PC-9 (cell line): ENCODE measurements at regions not wholly inside any gene's neighbourhood (a gene's known extent, or its start where the extent isn't known, plus 50 kb on each side); places are given as distances from the start of the nearest gene placed in this dataset.

Experiments
- BruUV-seq: library from RNA; stranded (reverse); fragments of 400-500 nt; replicated peaks from 2 replicates; lab custom pipeline; 2021; lab: Mats Ljungman, UMichigan
- CTCF ChIA-PET: fragments of 300-600 bp; sonication (Branson Sonifier 250); formaldehyde crosslinking; loops from one replicate; lab custom pipeline; 2022; ENCODE audit warnings: antibody characterized with exemption; lab: Charles Lee
- POLR2A ChIA-PET: fragments of 300-600 bp; sonication (Branson Sonifier 250); formaldehyde crosslinking; loops from one replicate; lab custom pipeline; 2022; ENCODE audit warnings: antibody characterized with exemption; ENCODE audit not compliant: unreplicated experiment; lab: Charles Lee
- DNase-seq, 2 experiments: peaks; one replicate each; pipeline versions ENCODE4 v3.0.0 to v3.0.0-alpha.2; 2015 to 2022; ENCODE audit warnings: mixed read lengths in 1 of 2
- H2AFZ ChIP-seq: fragments of 200-600 bp; sonication (generic); 2 replicates; pipeline ENCODE4 v1.8.1; 2017; ENCODE audit warnings: antibody characterized with exemption
- H3F3A ChIP-seq: fragments of 200-600 bp; sonication (generic); 2 replicates; pipeline ENCODE4 v1.8.1; 2017; ENCODE audit warnings: antibody characterized with exemption, mild to moderate bottlenecking, low read depth; ENCODE audit not compliant: insufficient read depth
- H3K27ac ChIP-seq: fragments of 200-600 bp; sonication (generic); 2 replicates; pipeline ENCODE4 v1.6.1; 2016; ENCODE audit warnings: mixed run types
- H3K27me3 ChIP-seq: fragments of 200-600 bp; sonication (generic); 2 replicates; pipeline ENCODE4 v1.6.1; 2016; ENCODE audit warnings: low read depth, mixed run types; ENCODE audit not compliant: insufficient read depth
- H3K36me3 ChIP-seq: fragments of 200-600 bp; sonication (generic); 2 replicates; pipeline ENCODE4 v1.6.1; 2016; ENCODE audit warnings: low read depth, mixed run types
- H3K4me1 ChIP-seq: fragments of 200-600 bp; sonication (generic); replicated peaks from 2 replicates; pipeline ENCODE4 v1.6.1; 2016; ENCODE audit warnings: mixed run types; ENCODE audit not compliant: insufficient read depth
- H3K4me2 ChIP-seq: fragments of 200-600 bp; sonication (generic); 2 replicates; pipeline ENCODE4 v1.6.1; 2017; ENCODE audit warnings: mixed run types
- H3K4me3 ChIP-seq: fragments of 200-600 bp; sonication (generic); 2 replicates; pipeline ENCODE4 v1.6.1; 2016; ENCODE audit warnings: mixed run types
- H3K79me2 ChIP-seq: fragments of 200-600 bp; sonication (generic); 2 replicates; pipeline ENCODE4 v1.6.1; 2017; ENCODE audit warnings: low read depth, mixed run types
- H3K9me2 ChIP-seq: fragments of 200-600 bp; sonication (generic); 2 replicates; pipeline ENCODE4 v1.8.1; 2017; ENCODE audit warnings: mild to moderate bottlenecking; ENCODE audit not compliant: insufficient read depth
- H3K9me3 ChIP-seq: fragments of 200-600 bp; sonication (generic); 2 replicates; pipeline ENCODE4 v1.8.1; 2016; ENCODE audit warnings: low read depth; ENCODE audit not compliant: insufficient read depth
- H4K20me1 ChIP-seq: fragments of 200-600 bp; sonication (generic); 2 replicates; pipeline ENCODE4 v1.8.1; 2017; ENCODE audit not compliant: insufficient read depth
- EZH2 ChIP-seq: fragments of 200-600 bp; sonication (generic); IDR thresholded peaks from 2 replicates; pipeline ENCODE4 v1.8.0; 2017; ENCODE audit warnings: antibody characterized with exemption, low read depth
- intact Hi-C: fragments of 100-400 bp; cut with micrococcal nuclease; formaldehyde crosslinking; loops from one replicate; pipeline ENCODE4 v1.10.0; 2022; ENCODE audit not compliant: unreplicated experiment
- TF ChIP-seq, protein P1 (sequence below): fragments of 200-600 bp; sonication (generic); conservative IDR thresholded peaks from 2 replicates; pipeline ENCODE4 v1.6.1; 2017; ENCODE audit warnings: mixed run types, antibody characterized with exemption, mild to moderate bottlenecking, moderate library complexity

DNA sequence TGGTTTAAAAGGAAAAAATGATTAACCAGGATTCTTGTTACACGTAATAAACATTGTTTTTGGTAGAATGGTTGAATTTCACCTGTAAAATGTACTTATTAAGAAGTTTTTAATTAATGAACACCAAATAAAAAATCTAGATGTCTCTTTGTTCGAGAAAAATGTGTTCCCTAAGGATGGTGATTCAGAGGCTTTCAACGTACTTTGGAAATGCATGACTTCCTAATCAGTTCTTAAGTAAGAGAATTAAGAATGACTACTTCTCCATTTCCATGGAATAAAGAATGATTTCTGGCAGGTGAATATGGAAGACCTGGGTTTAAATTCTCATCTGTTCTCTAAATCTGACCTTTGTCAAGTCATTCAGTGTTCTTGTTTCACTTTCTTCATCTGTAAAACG is 428.6 kb downstream of the KCNH5 start:
- Histone ChIP-seq H3K27me3 (no peaks in the 10 kb centered on the region), H3K4me2 (peak overlapping the region; percentile 5; the same call in 1 of the 2 replicates), H3K4me1 (no peaks in the 10 kb centered on the region), H3F3A (no peaks in the 10 kb centered on the region), H3K27ac (no peak overlapping the region), H3K36me3 (no peaks in the 10 kb centered on the region), H3K4me3 (no peak overlapping the region), H2AFZ (no peak overlapping the region), H3K9me2 (no peaks in the 10 kb centered on the region; the same call in 1 of the 2 replicates), H3K9me3 (no peaks in the 10 kb centered on the region), H3K79me2 (no peaks in the 10 kb centered on the region), H4K20me1 (no peaks in the 10 kb centered on the region)
- no peak for TF ChIP-seq EZH2
- DNase-seq, result no peak
- intact Hi-C loops, result no loop called here
- ChIA-PET CTCF (no interaction called here), POLR2A (no interaction called here)
- BruUV-seq, result no TSS peak

DNA sequence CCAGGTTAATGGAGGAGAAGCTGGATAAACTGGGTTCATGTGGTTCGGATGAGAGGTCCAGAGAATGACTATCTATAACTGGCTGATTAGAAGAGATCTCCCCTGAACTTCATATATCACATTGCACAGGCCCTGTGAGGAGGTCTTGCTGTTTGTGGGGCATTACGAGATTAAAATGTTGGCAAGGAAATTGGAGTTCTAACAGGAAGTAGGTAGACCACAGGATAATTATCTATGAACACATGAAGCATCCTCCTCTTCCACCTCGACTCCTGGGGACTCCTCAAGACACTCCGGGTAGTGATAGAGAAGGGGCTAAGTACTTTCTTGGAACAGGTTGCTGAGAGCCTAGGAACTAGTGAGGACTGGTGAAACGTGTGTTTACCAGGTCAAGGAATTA is 418.8 kb downstream of the KCNH5 start:
- H3K4me3 ChIP-seq, result no peak overlapping the region
- H2AFZ ChIP-seq, result no peak overlapping the region
- H3F3A ChIP-seq, result no peaks in the 10 kb centered on the region
- no peaks in the 10 kb centered on the region for H3K79me2 ChIP-seq
- no peaks in the 10 kb centered on the region for H3K9me3 ChIP-seq
- no TSS peak for BruUV-seq
- no peak overlapping the region for H3K27ac ChIP-seq
- DNase-seq, result no peak
- H3K9me2 ChIP-seq, result no peaks in the 10 kb centered on the region
- no peaks in the 10 kb centered on the region for H3K4me1 ChIP-seq
- H3K4me2 ChIP-seq, result no peak overlapping the region
- H4K20me1 ChIP-seq, result no peaks in the 10 kb centered on the region
- no peaks in the 10 kb centered on the region for H3K27me3 ChIP-seq
- intact Hi-C loops, result no loop called here
- no peaks in the 10 kb centered on the region for H3K36me3 ChIP-seq
- ChIA-PET POLR2A (no interaction called here), CTCF (no interaction called here)
- TF ChIP-seq EZH2, result no peak
- TF ChIP-seq, protein P1, sequence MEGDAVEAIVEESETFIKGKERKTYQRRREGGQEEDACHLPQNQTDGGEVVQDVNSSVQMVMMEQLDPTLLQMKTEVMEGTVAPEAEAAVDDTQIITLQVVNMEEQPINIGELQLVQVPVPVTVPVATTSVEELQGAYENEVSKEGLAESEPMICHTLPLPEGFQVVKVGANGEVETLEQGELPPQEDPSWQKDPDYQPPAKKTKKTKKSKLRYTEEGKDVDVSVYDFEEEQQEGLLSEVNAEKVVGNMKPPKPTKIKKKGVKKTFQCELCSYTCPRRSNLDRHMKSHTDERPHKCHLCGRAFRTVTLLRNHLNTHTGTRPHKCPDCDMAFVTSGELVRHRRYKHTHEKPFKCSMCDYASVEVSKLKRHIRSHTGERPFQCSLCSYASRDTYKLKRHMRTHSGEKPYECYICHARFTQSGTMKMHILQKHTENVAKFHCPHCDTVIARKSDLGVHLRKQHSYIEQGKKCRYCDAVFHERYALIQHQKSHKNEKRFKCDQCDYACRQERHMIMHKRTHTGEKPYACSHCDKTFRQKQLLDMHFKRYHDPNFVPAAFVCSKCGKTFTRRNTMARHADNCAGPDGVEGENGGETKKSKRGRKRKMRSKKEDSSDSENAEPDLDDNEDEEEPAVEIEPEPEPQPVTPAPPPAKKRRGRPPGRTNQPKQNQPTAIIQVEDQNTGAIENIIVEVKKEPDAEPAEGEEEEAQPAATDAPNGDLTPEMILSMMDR, result no peak

DNA sequence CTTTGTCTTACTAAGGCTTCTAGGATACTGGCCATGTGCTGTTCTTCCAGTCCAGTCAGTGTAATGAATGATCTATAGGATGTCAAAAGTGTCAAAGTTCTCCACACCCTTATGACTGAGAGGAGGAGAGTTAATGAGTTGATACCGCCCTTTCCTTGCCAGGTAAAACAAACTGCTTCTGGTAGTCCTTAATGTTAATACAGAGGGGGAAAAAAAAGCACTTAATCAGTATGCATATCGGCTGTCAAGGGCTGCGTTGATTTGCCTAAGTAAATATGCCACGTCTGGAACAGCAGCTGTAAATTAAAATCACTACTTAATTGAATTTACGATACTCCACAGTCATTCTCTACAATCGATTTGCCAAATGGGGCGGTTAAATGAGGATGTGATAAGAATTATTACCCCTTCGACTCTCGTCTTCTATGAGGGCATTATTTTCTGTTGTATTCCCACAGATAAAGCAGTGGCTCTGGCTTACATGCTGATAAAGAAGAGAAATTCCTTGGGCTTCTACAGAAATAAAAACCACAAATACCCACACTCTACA is 416.0 kb downstream of the KCNH5 start:
- no peaks in the 10 kb centered on the region for H3K9me2 ChIP-seq
- no peaks in the 10 kb centered on the region for H3F3A ChIP-seq
- no peaks in the 10 kb centered on the region for H3K36me3 ChIP-seq
- no peak for DNase-seq
- intact Hi-C loops, result no loop called here
- no peak overlapping the region for H3K4me2 ChIP-seq
- no peak overlapping the region for H2AFZ ChIP-seq
- H4K20me1 ChIP-seq, result no peaks in the 10 kb centered on the region
- no peaks in the 10 kb centered on the region for H3K79me2 ChIP-seq
- H3K27ac ChIP-seq, result no peak overlapping the region
- H3K4me1 ChIP-seq, result no peaks in the 10 kb centered on the region
- BruUV-seq, result no TSS peak
- no peak overlapping the region for H3K4me3 ChIP-seq
- TF ChIP-seq, protein P1, result no peak
- no peak for TF ChIP-seq EZH2
- CTCF ChIA-PET, result no interaction called here
- H3K27me3 ChIP-seq, result no peaks in the 10 kb centered on the region
- POLR2A ChIA-PET, result no interaction called here
- no peaks in the 10 kb centered on the region for H3K9me3 ChIP-seq

DNA sequence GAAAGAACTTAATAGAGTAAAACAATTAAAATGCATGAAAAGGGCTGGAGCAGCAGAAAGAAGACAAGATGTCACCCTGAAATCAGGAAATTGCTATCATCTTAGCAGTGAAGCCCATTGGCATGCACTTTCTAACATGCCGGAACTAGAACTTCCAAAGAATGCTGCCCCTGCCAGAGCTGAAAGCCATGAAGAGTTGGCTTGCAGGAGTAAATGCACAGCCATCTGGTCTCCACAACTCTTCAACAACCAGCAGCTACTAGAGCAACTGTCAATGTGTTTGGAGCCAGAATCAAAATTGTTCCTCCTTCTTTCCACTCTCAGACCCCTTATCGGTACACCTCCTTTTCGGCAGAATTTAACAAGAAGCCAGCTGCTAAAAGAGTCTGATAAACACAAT is 414.1 kb downstream of the KCNH5 start:
- BruUV-seq, result no TSS peak
- CTCF ChIA-PET, result no interaction called here
- Histone ChIP-seq H3K4me3 (no peak overlapping the region), H3K36me3 (no peaks in the 10 kb centered on the region), H3K27me3 (no peaks in the 10 kb centered on the region), H4K20me1 (no peaks in the 10 kb centered on the region), H3K27ac (no peak overlapping the region), H2AFZ (no peak overlapping the region), H3K4me1 (no peaks in the 10 kb centered on the region), H3K9me2 (0 out of 2 replicates have a peak, but pooled peaks cover 3% of the 10 kb centered on the region), H3K79me2 (no peaks in the 10 kb centered on the region), H3K9me3 (no peaks in the 10 kb centered on the region), H3K4me2 (no peak overlapping the region), H3F3A (no peaks in the 10 kb centered on the region)
- intact Hi-C loops, result no loop called here
- POLR2A ChIA-PET, result no interaction called here
- TF ChIP-seq EZH2, result no peak
- TF ChIP-seq, protein P1, result no peak
- no peak for DNase-seq
